HG03066 (cell line): ENCODE measurements at regions not wholly inside any gene's neighbourhood (a gene's known extent, or its start where the extent isn't known, plus 50 kb on each side); places are given as distances from the start of the nearest gene placed in this dataset.

ENCODE experiments used
- ATAC-seq: cut with Tn5 transposase; IDR thresholded peaks from one replicate; pipeline ENCODE4 v1.9.1; 2021; ENCODE audit warnings: low read depth; ENCODE audit not compliant: unreplicated experiment

DNA sequence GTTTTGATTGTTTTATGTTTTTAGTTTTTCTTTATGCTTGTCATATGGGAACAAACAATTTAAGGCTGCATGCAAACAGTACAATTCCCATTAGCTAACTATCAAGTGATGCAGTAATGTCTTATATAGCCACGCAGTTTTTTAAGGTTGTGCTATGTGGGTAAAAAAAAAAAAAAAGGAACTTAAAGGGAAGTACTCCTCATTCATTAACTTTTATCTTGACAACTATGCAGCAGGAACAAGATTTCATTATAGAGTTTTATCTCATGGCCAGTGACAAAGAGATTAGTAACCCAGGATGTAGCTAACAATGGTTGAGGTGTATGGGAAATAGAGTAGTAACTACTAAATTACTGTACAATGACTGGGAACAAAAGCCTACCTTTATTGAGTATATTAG is 1008.2 kb upstream of the CDH9 start:
- ATAC-seq: no peak

DNA sequence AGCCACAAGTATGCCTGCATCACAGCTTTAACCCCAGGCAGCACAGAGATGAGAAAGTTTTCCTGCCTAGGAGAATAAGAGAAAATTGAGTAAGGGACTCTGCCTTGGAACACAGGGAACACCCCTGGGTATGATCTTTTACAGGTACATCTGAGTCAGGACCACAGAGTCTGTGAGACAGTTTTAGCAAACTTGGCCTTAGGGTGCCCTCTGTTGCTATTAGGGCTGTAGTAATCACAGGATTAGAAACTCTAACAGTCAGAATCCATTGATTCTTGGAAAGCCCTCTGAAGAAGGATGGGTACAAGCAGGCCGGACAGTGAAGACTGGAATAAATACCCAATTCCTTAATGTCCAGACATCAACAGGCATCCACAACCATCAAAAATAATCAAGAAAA is 989.5 kb upstream of the CDH9 start:
- ATAC-seq: no peak

DNA sequence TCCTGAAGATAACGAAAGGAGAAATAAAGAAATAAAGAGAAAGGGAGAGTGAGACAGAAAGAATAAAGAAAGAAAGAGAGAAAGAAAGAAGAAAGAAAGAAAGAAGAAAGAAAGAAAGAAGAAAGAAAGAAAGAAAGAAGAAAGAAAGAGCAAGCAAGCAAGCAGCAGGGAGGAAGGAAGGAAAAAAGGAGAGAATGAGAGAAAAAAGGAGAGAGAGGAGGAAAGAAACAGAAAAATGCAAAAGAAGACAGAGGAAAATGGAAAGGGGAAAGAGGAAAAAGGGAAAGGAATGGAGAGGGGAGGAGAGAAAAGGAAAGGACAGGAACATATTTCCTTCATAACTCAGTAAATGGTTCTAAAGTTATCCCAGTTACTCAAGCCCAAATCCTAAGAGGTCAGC is 978.8 kb upstream of the CDH9 start:
- ATAC-seq: no peak

DNA sequence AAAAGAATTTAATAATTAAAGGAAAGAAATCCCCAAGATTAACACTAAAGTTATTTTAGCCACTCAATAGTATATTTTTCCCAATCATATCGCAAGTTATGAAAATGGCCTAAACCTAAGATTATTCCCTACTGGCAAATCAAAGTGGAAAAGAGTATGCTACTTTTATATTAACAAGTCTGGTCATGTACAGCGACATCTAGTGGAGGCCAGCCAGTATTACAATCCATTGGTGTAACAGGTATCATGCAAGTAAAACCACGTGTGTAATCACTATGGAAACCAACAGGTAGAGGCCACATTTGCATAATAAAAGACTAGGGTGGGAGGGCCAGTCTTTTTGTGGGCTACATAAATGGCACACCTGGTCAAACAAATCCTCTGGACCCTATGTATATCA is 976.4 kb upstream of the CDH9 start:
- ATAC-seq: no peak

DNA sequence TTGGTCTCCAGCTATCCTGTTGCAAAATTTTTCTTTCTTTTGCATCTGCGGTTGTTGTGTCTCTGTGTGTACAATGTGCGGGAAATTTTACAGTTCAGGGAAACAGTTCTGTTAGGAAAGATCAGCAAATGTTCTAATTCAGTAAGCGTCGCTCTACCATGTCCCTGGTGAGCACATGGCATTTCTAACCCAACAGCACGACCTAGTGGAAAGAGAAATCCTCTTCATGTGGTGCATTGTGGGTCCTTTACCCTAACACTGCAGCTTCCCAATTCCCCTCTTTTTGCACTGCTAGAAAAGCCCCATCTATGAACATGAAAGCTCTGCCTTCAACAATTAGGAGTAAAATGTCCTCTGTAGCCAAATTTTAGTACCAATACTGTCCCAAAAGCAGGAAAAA is 974.2 kb upstream of the CDH9 start:
- no peak for ATAC-seq

DNA sequence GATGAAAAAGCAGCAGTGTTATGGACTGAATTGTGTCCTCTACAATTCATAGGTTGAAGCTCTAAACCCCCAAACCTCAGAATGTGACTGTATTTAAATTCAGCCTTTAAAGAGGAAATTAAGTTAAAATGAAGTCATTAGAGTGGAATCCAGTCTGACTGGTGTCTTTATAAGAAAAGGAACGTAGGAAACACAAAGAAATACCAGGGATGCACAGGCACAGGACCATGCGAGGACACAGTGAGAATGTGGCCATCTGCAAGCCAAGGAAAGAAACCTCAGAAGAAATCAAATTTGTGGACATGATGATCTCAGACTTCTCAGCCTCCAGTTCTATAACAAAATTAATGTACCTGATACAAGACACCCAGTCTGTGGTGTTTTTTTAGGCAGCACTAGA is 971.2 kb upstream of the CDH9 start:
- ATAC-seq: no peak

DNA sequence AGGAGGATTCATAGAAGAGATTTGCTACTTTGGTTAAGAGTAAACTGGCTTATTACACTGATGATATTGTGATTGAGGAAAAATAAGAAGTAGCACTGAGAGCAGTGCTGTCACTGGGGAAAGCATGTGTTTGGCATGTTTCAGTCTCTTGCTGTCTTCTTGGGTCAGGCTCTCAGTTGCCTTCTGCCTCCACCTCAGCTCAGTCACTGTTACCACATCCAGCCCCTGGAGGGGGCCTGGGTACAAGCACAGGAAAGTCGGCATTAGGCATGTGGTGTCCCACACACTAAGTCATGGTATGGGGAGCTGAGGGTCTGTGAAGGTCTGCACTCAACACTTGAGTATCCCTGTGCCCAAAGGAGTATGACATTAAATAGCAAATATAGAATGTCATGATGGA is 958.3 kb upstream of the CDH9 start:
- ATAC-seq: no peak

DNA sequence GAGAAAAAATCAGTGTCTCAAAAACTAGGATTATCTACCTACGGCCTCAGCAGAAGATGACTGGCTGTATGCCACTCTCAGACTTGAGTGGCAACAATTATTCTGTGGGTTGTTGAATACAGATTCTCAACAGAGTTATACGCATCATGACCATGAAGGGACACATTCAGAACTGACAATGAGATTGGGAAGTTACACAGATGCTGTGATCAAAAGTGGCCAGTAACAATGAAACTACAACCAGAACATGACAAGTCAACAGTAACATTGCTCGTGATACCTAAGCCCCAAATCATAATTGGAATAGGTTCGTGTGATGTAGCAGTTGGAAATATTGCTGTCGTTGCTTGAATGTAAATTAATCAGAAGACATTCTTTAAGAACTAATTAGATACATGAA is 957.5 kb upstream of the CDH9 start:
- no peak for ATAC-seq

DNA sequence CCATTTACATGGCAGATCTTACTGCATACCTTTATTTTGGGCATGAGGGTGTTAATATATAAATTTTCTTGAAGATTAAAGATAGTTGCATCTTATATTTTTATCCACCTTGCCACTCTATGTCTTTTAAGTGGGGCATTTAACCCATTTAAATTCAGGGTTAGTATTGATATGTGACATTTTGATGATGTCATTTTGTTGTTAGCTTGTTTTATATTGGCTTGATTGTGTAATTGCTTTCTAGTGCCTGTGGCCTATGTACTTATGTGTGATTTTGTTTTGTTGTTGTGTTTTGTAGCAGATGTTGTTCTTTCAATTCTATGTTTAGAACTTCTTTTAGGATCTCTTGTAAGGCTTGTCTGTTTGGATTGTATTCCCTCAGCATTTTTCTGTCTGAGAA is 939.9 kb upstream of the CDH9 start:
- no peak for ATAC-seq

DNA sequence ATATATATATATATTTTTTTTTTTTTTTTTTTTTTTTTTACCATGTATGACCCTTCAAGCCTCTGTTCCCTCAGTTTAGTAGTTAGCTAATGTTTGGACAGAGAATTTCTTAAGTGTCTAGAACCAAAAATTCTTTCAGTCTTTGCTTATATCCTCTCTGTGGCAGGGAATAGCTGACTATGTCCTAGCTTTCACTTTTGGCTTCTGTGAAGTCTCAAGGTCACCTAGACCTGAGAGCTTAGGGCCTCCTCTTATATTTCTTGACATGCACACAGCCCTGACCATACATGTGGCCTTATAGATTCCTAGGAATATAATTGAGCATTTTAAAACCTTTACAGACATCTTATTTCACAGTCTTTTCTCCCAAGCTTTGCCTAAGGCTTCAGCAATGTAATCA is 930.8 kb upstream of the CDH9 start:
- no peak for ATAC-seq

DNA sequence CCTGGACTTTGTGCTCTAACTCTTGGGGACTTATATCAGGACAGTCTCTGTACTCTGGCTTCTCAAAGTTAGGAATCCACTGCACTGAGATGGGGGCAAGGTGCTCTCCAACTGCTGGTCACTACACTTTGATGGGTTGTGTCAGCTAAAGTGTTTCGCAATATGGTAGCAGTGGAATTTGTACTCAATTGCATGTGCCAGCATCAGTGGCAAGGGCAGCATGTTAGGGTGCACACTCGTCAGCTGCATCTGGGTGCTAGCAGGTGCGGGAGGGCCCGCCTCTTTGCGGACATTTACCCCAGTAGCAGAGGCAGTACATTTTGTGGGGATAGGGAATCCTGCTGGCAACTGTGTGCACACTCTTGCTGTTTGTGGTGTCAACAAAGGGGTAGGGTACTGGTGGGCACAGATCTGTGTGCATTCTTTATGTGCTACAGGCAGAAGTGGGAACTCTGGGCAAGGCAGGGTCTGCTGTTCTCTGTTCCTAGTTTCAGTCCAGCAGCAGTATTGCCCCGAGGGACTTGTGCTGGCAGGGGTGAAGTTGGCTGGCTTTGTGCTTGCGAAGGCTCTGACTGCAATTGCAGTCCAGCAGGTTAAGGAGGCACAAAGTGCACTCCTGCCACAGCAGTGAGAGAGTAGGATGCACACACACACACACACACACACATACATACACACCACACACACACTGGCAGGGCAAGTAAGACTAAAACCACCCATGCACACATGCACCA is 924.8 kb upstream of the CDH9 start:
- no peak for ATAC-seq

DNA sequence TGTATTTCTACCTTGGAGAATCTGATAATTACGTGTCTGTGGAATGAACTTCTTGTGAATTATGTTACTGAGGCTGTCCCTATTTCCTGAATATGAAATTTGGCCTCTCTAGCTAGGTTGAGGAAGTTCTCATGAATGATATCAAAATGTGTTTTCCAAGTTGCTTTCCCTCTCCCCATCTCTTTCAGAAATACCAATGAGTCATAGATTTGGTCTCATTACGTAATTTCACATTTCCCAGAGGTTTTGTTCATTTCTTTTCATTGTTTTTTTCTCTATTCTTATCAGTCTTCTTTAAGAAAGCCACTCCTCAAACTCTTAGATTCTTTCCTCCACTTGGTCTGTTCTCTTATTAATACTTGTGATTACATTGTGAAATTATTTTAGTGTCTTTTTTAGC is 923.8 kb upstream of the CDH9 start:
- no peak for ATAC-seq

DNA sequence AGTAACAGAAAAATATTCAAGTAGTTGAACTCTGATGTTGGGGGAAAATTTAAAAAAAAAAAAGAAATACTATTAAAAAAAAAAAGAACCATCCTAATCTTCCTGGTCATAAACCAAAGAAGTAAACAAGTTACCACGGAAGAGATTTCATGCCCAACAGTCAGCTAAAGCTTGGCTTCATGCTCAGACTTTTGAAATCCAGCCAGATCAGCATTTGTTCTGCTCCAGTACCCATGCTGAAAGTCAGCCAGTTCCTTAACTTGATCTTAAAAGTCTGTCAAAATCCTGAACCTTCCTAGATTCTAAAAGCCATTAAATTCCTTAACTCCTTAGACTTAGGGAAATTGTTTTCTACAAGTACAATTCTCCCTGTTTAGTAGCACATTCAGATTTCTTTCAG is 908.7 kb upstream of the CDH9 start:
- no peak for ATAC-seq

DNA sequence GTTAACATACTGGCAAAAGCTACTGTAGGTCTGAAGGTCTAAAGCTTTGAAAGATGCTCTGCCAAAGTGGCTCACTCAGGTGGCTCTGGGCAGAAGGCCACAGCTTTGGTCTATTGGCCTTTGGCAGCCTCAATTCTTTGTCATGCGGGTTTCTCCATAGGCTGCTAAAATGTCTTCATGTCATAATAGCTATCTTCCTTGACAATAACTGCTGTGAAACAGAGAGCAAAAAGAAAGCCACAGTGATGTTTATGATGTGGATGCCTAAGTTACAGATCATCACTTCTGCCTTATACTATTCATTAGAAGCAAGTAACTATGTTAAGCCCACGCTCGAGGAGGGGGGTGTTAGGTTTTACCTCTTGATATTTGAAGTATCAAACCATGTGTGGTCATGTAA is 906.1 kb upstream of the CDH9 start:
- no peak for ATAC-seq

DNA sequence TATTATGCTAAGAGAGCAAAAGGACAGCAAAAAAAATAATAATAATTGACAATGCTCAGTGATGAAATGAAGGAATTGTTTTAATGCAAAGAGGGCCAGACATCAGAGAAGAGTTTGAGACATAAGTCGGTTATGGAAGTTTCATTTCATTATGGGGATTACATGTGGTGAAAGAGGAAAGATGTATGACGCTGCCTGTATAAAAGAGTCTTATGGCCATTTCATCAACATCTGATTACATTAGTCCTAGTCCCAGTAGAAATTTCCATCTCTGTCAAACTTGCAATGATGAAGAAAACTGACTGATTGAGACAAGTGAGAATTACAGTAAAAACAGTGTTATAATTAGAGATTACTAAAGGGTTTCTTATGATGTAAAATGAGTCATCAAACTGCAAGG is 900.6 kb upstream of the CDH9 start:
- no peak for ATAC-seq

DNA sequence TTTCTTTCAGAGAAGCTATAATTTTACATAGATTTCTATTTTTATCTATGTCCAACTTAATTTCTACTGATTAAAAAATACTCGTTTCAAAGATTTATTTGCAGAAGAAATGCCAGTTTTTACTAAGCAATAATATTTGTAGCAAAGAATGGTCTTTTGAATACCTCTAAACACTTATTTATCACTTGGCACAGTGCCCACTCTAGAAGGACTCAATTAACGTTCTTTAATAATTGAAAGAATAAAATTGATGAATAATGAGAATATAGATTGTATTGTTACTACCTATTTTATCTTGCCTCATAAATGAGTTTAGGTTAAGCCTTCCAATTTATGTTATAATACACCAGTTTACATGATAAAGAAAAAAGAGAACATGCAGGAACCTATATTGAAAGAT is 889.7 kb upstream of the CDH9 start:
- ATAC-seq: no peak

DNA sequence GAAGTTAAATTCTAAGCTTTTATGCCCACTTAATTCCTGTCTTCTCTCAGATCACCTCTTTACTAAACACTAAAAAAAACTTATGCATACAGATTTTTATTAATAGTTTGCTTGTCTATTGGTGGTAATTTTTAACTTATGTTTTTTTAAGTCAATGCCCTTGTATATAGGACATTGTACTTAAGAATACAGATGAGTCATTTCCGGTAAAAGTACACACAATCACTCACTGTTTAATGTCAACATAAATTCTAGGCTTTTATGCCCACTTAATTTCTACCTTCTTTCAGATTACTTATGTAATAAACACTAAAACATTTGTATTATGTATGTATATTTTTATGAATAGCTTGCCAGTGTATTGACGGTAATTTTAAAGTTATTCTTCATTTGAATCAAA is 872.8 kb upstream of the CDH9 start:
- ATAC-seq: no peak

DNA sequence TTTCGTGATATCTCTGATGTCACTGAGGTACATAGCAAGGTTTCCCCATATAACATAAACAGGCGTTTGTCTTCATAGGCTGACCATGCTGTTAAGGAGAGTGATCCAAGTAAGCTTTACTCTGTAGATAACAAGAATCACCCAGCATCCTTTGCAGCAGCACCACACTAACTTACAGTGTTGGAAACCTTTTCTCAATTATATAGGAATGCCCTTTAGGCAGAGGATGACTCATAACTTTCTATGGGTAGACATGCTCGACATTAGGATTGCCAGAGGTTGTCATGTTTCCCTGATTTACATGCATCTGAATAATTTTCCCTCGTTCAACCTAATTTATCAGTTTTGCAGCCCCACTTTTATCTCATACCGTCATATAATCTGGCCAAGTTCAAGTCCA is 870.0 kb upstream of the CDH9 start:
- no peak for ATAC-seq

DNA sequence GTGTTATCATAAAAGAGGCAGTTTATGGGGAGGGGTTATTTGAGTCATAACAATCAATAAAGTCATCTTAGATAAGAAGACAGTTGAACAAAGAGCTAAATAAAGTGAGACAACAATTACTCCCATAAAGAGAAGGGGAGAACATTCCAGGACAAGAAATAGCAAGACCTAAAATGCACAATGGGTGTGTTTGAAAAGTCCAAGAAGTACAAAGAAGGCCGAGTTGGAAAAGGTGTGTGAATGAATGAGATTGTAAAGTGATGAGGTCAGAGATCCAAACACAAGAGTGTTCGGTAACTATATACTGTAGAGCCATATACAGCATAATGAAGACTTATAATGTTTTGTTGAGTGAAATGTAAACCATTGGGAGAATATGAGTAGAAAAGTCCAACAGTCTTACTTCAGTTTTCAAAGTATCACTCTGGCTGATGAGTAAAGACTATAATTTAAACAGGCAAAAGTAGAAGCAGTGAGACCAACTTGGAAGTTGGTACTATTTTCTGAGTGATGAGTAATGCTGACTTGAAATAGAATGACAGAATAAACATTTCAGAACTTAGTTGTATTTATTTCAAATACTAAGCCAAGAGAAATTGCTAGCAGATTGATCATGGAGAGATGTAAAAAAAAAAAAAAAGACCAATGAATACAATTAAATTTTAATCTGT is 868.7 kb upstream of the CDH9 start:
- no peak for ATAC-seq

DNA sequence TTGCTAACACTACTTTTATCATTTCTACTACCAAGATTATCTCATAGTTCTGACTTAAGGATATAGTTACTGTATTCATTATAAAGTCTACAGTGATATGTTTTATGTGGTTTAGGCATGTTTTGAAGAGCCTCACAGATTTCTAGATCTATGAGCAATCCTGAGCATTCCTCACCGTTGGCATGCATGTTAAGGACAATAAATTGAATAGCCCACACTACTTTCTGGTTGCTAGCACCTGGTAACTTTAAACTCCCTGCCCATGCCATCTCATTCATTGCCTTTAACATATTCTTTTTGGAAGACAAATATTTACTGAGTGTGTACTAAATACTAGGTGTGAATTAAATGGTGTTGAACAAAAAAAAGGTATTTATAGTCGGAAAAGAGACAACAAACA is 868.1 kb upstream of the CDH9 start:
- ATAC-seq: no peak

DNA sequence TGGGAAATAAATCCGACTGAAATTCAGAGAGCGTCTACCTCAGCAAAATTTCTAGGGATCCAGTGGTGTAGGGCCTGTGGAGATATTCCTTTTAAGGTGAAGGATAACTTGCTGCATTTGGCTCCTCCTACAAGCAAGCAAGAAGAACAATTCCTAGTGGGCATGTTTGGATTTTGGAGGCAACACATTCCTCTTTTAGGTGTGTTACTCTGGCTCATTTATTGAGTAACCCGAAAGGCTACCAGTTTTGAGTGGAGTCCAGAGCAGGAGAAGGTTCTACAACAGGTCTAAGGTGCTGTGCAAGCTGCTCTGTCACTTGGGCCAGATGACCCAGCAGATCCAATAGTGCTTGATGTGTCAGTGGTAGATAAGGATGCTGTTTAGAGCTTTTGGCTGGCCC is 862.4 kb upstream of the CDH9 start:
- ATAC-seq: no peak

DNA sequence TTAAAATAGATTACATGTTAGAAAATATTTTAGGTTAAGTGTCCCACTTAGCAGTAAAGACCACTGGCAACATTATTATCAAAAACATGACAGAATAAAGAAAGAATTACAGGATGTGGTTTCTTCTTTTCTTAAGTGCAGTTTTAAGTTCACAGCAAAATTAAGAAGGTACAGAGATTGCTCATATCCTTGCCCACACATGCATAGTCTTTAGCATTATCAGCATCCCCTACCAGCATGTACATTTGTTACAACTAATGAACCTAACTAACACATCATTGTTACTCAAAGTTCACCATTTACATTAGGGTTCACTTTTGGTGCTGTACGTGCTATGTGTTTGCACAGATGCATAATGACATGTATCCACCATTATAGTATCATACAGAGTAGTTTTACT is 837.7 kb upstream of the CDH9 start:
- ATAC-seq: no peak

DNA sequence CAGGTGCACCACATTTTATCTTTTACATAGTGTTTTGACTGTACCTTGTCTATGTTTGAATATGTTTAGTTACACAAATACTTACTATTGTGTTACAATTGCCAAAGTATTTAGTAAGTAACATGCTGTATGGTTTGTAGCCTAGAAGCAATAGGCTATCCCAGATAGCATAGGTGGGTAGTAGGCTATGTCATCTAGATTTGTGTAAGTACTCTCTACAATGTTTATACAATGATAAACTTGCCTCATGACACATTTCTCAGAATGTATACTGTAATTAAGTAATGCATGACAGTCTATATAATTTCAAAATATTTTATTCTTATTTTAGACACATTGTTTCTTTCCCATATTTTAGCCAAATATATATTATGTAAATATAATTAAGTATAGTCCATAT is 836.8 kb upstream of the CDH9 start:
- ATAC-seq: no peak
